ENCODE measurements at regions not wholly inside any gene's neighbourhood (a gene's known extent, or its start where the extent isn't known, plus 50 kb on each side); places are given as distances from the start of the nearest gene placed in this dataset.

DNA sequence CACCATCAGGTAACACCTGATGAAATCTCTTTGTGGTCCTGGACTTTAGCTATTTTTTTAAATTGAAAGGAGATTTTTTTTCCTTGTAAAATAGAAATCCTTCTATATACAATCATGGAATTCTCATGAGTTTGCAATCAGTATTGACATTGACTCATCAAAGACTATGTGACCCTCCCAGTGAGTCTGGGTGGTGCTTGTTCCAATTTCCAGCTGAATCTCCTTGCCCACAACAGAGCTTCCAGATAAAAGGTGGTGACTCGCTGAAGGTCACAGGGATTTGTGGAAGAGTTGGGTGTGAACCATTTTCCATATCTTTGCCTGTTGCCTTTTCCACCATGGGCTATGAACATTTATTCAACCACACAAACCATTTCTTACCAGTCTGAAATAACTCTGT is 486.6 kb downstream of the AJAP1 start:
- H3K27ac ChIP-seq: no peak overlapping the region
- 70 to 83% (median 79%) methylated on average over 1 of the region's 1 CpG for WGBS, 4 donors
- H3K36me3 ChIP-seq: no peaks in the 10 kb centered on the region
- TF ChIP-seq CTCF (IDR thresholded peaks at IDR 0.05) (no peak), POLR2A (IDR thresholded peaks at IDR 0.05) (no peak)
- no peak overlapping the region for H3K4me3 ChIP-seq
- DNase-seq (no peak), ATAC-seq (no peak)
- peaks cover 0 to 28% (median 4%) of the 10 kb centered on the region in 9 donors for H3K27me3 ChIP-seq
- intact Hi-C loops (cut with DNase I): no loop called here
- H3K9me3 ChIP-seq: no peaks in the 10 kb centered on the region
- H3K4me1 ChIP-seq: no peaks in the 10 kb centered on the region

GRCh38 chr1:5140136-5140535 is 485.7 kb downstream of the AJAP1 start:
- Histone ChIP-seq H3K36me3 (no peaks in the 10 kb centered on the region), H3K4me1 (no peaks in the 10 kb centered on the region), H3K4me3 (no peak overlapping the region), H3K27me3 (peaks cover 0 to 26% (median 4%) of the 10 kb centered on the region in 9 donors), H3K27ac (no peak overlapping the region), H3K9me3 (no peaks in the 10 kb centered on the region)
- DNase-seq: no peak
- intact Hi-C loops (cut with DNase I): no loop called here
- 63 to 77% (median 70%) methylated on average over 5 of the region's 5 CpGs for WGBS, 4 donors
- TF ChIP-seq CTCF (IDR thresholded peaks at IDR 0.05) (no peak), POLR2A (IDR thresholded peaks at IDR 0.05) (no peak)
- no peak for ATAC-seq

GRCh38 chr1:5129746-5130355 is 475.4 kb downstream of the AJAP1 start:
- Histone ChIP-seq H3K9me3 (peaks cover 0 to 8% (median 0%) of the 10 kb centered on the region in 12 donors), H3K4me1 (no peaks in the 10 kb centered on the region), H3K27me3 (peaks cover 0 to 20% (median 0%) of the 10 kb centered on the region in 9 donors), H3K36me3 (no peaks in the 10 kb centered on the region), H3K4me3 (no peak overlapping the region), H3K27ac (no peak overlapping the region)
- ATAC-seq: no peak
- no peak for DNase-seq
- intact Hi-C loops (cut with DNase I): no loop called here
- no peak for TF ChIP-seq POLR2A (IDR thresholded peaks at IDR 0.05)
- no peak for TF ChIP-seq CTCF (IDR thresholded peaks at IDR 0.05)
- WGBS, 4 donors: 11 to 26% (median 11%) methylated on average over 1 of the region's 1 CpG

DNA sequence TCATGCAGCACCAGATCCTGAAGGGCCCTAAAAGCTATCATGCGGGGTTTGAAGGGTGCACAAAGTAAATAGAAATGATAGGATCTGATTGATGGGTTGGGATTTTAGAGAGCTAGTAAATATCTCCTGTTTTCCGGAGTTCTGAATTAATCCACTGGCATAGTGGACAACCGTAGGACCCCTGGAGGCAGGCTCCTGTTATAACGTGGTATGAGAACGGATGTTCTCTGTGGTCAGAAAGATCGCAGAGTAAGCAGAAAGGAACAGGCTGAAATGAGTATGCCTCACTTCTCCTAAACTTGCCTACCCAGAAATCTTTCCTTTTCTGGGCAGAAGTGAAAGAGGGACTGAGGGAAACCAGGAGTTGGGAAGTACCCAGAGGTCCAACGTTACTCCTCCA is 470.8 kb downstream of the AJAP1 start:
- H3K4me1 ChIP-seq: no peaks in the 10 kb centered on the region
- no peak overlapping the region for H3K27ac ChIP-seq
- no peak for TF ChIP-seq POLR2A (IDR thresholded peaks at IDR 0.05)
- TF ChIP-seq CTCF (IDR thresholded peaks at IDR 0.05): no peak
- H3K36me3 ChIP-seq: no peaks in the 10 kb centered on the region
- ATAC-seq (no peak), DNase-seq (no peak)
- peaks cover 0 to 18% (median 0%) of the 10 kb centered on the region in 9 donors for H3K27me3 ChIP-seq
- H3K9me3 ChIP-seq: peaks cover 0 to 8% (median 0%) of the 10 kb centered on the region in 12 donors
- H3K4me3 ChIP-seq: no peak overlapping the region
- intact Hi-C loops (cut with DNase I): no loop called here
- 72 to 77% (median 75%) methylated on average over 7 of the region's 7 CpGs for WGBS, 4 donors

Measured in heart left ventricle (tissue), 16 donors.